ENCODE measurements at regions not wholly inside any gene's neighbourhood (a gene's known extent, or its start where the extent isn't known, plus 50 kb on each side); places are given as distances from the start of the nearest gene placed in this dataset.

GRCh38 chrX:143788265-143788664 lies 67.7 kb upstream of the SPANXN2 start:
- TF ChIP-seq, protein P1, sequence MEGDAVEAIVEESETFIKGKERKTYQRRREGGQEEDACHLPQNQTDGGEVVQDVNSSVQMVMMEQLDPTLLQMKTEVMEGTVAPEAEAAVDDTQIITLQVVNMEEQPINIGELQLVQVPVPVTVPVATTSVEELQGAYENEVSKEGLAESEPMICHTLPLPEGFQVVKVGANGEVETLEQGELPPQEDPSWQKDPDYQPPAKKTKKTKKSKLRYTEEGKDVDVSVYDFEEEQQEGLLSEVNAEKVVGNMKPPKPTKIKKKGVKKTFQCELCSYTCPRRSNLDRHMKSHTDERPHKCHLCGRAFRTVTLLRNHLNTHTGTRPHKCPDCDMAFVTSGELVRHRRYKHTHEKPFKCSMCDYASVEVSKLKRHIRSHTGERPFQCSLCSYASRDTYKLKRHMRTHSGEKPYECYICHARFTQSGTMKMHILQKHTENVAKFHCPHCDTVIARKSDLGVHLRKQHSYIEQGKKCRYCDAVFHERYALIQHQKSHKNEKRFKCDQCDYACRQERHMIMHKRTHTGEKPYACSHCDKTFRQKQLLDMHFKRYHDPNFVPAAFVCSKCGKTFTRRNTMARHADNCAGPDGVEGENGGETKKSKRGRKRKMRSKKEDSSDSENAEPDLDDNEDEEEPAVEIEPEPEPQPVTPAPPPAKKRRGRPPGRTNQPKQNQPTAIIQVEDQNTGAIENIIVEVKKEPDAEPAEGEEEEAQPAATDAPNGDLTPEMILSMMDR (IDR thresholded peaks at IDR 0.05): peak; percentile 42 to 58 (median 47)
- no peak for TF ChIP-seq POLR2A (IDR thresholded peaks at IDR 0.05)

Measured in right lobe of liver (tissue), 4 donors.